Midbrain (tissue), 1 donor: ENCODE measurements at regions not wholly inside any gene's neighbourhood (a gene's known extent, or its start where the extent isn't known, plus 50 kb on each side); places are given as distances from the start of the nearest gene placed in this dataset.

ENCODE experiments used
- DNase-seq: peaks from one replicate; lab custom pipeline; 2025; lab: John Stamatoyannopoulos, UW

- no peak for DNase-seq
These were observed 205.1 kb upstream of the EMCN start for GRCh38 chr4:100722866-100723459.

GRCh38 chr4:100722133-100722532, 204.3 kb upstream of the EMCN start:
- no peak for DNase-seq

- no peak for DNase-seq
These were observed 203.7 kb upstream of the EMCN start for GRCh38 chr4:100721490-100721889.

- no peak for DNase-seq
These were observed 203.3 kb upstream of the EMCN start for GRCh38 chr4:100721077-100721476.

GRCh38 chr4:100716416-100716815, 198.6 kb upstream of the EMCN start:
- DNase-seq = no peak

- DNase-seq = no peak
These were observed 191.0 kb upstream of the EMCN start for GRCh38 chr4:100708776-100709175.

- DNase-seq = no peak
These were observed 190.0 kb upstream of the EMCN start for GRCh38 chr4:100707786-100708185.

GRCh38 chr4:100696531-100696930, 178.7 kb upstream of the EMCN start:
- DNase-seq = no peak

GRCh38 chr4:100695871-100696270, 178.0 kb upstream of the EMCN start:
- DNase-seq = no peak

GRCh38 chr4:100695039-100695654, 177.3 kb upstream of the EMCN start:
- no peak for DNase-seq

- DNase-seq = no peak
These were observed 176.6 kb upstream of the EMCN start for GRCh38 chr4:100694467-100694866.

GRCh38 chr4:100690812-100691211, 173.0 kb upstream of the EMCN start:
- DNase-seq = no peak

- no peak for DNase-seq
These were observed 170.5 kb upstream of the EMCN start for GRCh38 chr4:100688368-100688767.

- no peak for DNase-seq
These were observed 164.8 kb upstream of the EMCN start for GRCh38 chr4:100682477-100683218.

- DNase-seq = no peak
These were observed 163.5 kb upstream of the EMCN start for GRCh38 chr4:100681289-100681688.

GRCh38 chr4:100679926-100680325, 162.1 kb upstream of the EMCN start:
- no peak for DNase-seq

GRCh38 chr4:100674976-100675375, 157.2 kb upstream of the EMCN start:
- no peak for DNase-seq

- DNase-seq = no peak
These were observed 139.4 kb upstream of the EMCN start for GRCh38 chr4:100657187-100657586.

- no peak for DNase-seq
These were observed 133.8 kb upstream of the EMCN start for GRCh38 chr4:100651499-100652175.

GRCh38 chr4:100649417-100649816, 131.6 kb upstream of the EMCN start:
- no peak for DNase-seq

GRCh38 chr4:100644150-100644549, 126.3 kb upstream of the EMCN start:
- DNase-seq = no peak

- DNase-seq = no peak
These were observed 123.5 kb upstream of the EMCN start for GRCh38 chr4:100641336-100641735.

GRCh38 chr4:100635899-100636298, 118.1 kb upstream of the EMCN start:
- DNase-seq = no peak
